MM.1S (cell line): ENCODE measurements at regions not wholly inside any gene's neighbourhood (a gene's known extent, or its start where the extent isn't known, plus 50 kb on each side); places are given as distances from the start of the nearest gene placed in this dataset.
A peak's percentile ranks its signal among the peaks of the same experiment; 100 is the strongest.
"Not testable (repeated sequence)": the region's sequence is repeated elsewhere in the genome, so short reads cannot be mapped to it uniquely, and the experiment has no call there.

Source experiments
- DNase-seq: peaks from one replicate; pipeline ENCODE4 v3.0.0-alpha.2; 2015
- H2AFZ ChIP-seq: fragments of 300-600 bp; sonication (generic); 2 replicates; pipeline ENCODE4 v1.6.0; 2016; ENCODE audit warnings: antibody characterized with exemption, low read length
- H3F3A ChIP-seq: fragments of 300-600 bp; sonication (generic); 2 replicates; pipeline ENCODE4 v1.6.1; 2016; ENCODE audit warnings: mild to moderate bottlenecking, antibody characterized with exemption, low read length, moderate library complexity, mixed read lengths; ENCODE audit not compliant: insufficient read depth
- H3K27ac ChIP-seq: fragments of 300-600 bp; sonication (generic); 2 replicates; pipeline ENCODE4 v1.5.1; 2016; ENCODE audit warnings: mild to moderate bottlenecking, low read length
- H3K27me3 ChIP-seq: fragments of 300-600 bp; sonication (generic); replicated peaks from 2 replicates; pipeline ENCODE4 v1.6.0; 2016; ENCODE audit warnings: low read length; ENCODE audit not compliant: insufficient read depth
- H3K36me3 ChIP-seq: fragments of 300-600 bp; sonication (generic); replicated peaks from 2 replicates; pipeline ENCODE4 v1.6.1; 2016; ENCODE audit warnings: mild to moderate bottlenecking, low read length, mixed read lengths; ENCODE audit not compliant: insufficient read depth
- H3K4me1 ChIP-seq: fragments of 300-600 bp; sonication (generic); 2 replicates; pipeline ENCODE4 v1.6.1; 2016; ENCODE audit warnings: low read length, mixed read lengths
- H3K4me2 ChIP-seq: fragments of 300-600 bp; sonication (generic); 2 replicates; pipeline ENCODE4 v1.6.0; 2016; ENCODE audit warnings: low read depth, low read length
- H3K4me3 ChIP-seq: fragments of 300-600 bp; sonication (generic); 2 replicates; pipeline ENCODE4 v1.5.1; 2016; ENCODE audit warnings: low read length, mixed read lengths
- H3K79me2 ChIP-seq: fragments of 300-600 bp; sonication (generic); 2 replicates; pipeline ENCODE4 v1.6.1; 2016; ENCODE audit warnings: mixed run types, low read length, mixed read lengths
- H3K9ac ChIP-seq: fragments of 300-600 bp; sonication (generic); 2 replicates; pipeline ENCODE4 v1.6.1; 2016; ENCODE audit warnings: low read length, mixed read lengths
- H3K9me2 ChIP-seq: fragments of 300-600 bp; sonication (generic); replicated peaks from 2 replicates; pipeline ENCODE4 v1.6.1; 2016; ENCODE audit warnings: mild to moderate bottlenecking, low read length, mixed read lengths; ENCODE audit not compliant: insufficient read depth
- H3K9me3 ChIP-seq: fragments of 300-600 bp; sonication (generic); replicated peaks from 2 replicates; pipeline ENCODE4 v1.6.1; 2016; ENCODE audit warnings: mild to moderate bottlenecking, low read length, mixed read lengths; ENCODE audit not compliant: insufficient read depth
- H4K20me1 ChIP-seq: fragments of 300-600 bp; sonication (generic); 2 replicates; pipeline ENCODE4 v1.6.1; 2016; ENCODE audit warnings: mild to moderate bottlenecking, low read length, moderate library complexity, mixed read lengths; ENCODE audit not compliant: insufficient read depth
- EZH2 ChIP-seq: fragments of 300-600 bp; sonication (generic); optimal IDR thresholded peaks from 2 replicates; pipeline ENCODE3; 2017; ENCODE audit warnings: low read depth, mild to moderate bottlenecking, antibody characterized with exemption, low read length, mixed read lengths
- EZH2phosphoT487 ChIP-seq: fragments of 300-600 bp; sonication (generic); IDR thresholded peaks from 2 replicates; pipeline ENCODE4 v1.6.1; 2018; ENCODE audit warnings: antibody characterized with exemption, low read length
- TF ChIP-seq, protein P1 (sequence below): fragments of 300-600 bp; sonication (generic); IDR thresholded peaks from 2 replicates; pipeline ENCODE4 v1.5.1; 2016; ENCODE audit warnings: antibody characterized with exemption, low read length, mixed read lengths

DNA sequence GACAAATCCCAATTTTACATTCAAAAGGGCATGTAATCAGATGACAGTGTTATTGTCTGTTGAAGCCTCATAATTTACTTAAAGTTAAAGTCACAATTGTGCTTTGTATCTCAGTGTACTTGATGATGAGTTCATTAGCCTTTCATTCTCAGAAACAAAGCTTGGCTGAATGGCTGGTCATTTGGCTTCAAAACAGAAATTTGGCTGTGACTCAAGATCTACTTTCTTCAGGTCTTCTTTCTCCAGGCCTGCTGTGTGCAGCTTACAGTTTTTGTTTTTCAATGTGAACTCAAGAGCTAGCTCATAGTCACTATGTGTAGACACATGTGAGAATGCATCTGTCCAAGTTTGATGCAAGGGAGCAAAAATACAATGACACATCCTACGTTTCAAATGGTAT, 2003.6 kb upstream of the WWC1 start:
- Histone ChIP-seq H3K4me1 (no peaks in the 10 kb centered on the region), H3F3A (no peaks in the 10 kb centered on the region), H2AFZ (no peak overlapping the region), H3K9me3 (no peaks in the 10 kb centered on the region), H3K27me3 (no peaks in the 10 kb centered on the region), H3K4me2 (no peak overlapping the region), H3K4me3 (no peak overlapping the region), H3K79me2 (no peaks in the 10 kb centered on the region), H3K27ac (no peak overlapping the region), H3K36me3 (no peaks in the 10 kb centered on the region), H4K20me1 (no peaks in the 10 kb centered on the region), H3K9ac (no peak overlapping the region), H3K9me2 (no peaks in the 10 kb centered on the region)
- DNase-seq, result no peak
- TF ChIP-seq EZH2 (no peak), EZH2phosphoT487 (no peak)
- TF ChIP-seq, protein P1, sequence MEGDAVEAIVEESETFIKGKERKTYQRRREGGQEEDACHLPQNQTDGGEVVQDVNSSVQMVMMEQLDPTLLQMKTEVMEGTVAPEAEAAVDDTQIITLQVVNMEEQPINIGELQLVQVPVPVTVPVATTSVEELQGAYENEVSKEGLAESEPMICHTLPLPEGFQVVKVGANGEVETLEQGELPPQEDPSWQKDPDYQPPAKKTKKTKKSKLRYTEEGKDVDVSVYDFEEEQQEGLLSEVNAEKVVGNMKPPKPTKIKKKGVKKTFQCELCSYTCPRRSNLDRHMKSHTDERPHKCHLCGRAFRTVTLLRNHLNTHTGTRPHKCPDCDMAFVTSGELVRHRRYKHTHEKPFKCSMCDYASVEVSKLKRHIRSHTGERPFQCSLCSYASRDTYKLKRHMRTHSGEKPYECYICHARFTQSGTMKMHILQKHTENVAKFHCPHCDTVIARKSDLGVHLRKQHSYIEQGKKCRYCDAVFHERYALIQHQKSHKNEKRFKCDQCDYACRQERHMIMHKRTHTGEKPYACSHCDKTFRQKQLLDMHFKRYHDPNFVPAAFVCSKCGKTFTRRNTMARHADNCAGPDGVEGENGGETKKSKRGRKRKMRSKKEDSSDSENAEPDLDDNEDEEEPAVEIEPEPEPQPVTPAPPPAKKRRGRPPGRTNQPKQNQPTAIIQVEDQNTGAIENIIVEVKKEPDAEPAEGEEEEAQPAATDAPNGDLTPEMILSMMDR, result no peak

DNA sequence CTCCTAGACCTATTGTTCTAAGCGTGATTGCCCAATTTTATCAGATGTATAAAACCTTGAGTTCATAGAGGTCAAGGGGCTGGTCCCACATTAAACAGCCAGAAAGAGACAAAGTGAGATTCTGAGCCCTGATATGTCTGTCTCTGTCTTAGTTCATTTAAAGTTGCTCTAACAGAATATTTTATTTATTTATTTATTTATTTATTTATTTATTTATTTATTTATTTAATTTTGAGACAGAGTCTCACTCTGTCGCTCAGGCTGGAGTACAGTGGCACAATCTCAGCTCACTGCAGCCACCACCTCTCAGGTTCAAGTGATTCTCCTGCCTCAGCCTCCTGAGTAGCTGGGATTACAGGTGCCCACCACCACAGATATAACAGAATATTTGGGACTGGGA, 1999.6 kb upstream of the WWC1 start:
- not testable (repeated sequence) for H3F3A ChIP-seq, H3K4me2 ChIP-seq, H3K27ac ChIP-seq, H4K20me1 ChIP-seq, H3K36me3 ChIP-seq, H3K9me3 ChIP-seq, H3K4me3 ChIP-seq, H3K9ac ChIP-seq, H3K9me2 ChIP-seq, H3K27me3 ChIP-seq, DNase-seq, H2AFZ ChIP-seq, H3K79me2 ChIP-seq, H3K4me1 ChIP-seq

DNA sequence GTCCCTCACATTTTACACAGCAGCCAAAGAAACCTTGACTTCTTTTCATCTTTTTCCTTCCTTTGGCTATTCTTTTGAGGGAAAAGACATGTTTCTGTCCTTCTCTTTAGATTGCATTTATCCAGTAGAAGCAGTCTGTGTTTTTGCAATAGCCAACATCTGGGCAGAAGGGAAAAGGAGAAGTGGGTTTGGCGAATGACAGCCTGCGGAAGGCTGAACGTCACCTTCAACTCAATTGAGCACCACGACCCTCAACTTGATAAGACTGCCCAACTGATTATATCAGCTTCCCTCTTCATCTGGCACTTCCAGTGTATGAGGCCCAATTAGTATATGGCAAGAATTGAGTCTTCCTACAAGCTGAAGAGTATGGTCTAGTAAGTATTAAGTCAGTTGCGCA, 1997.6 kb upstream of the WWC1 start:
- Histone ChIP-seq H3K36me3 (no peaks in the 10 kb centered on the region), H3K9me2 (no peaks in the 10 kb centered on the region), H3K9ac (no peak overlapping the region), H2AFZ (no peak overlapping the region), H3K4me3 (no peak overlapping the region), H3K4me2 (no peak overlapping the region), H3K4me1 (no peaks in the 10 kb centered on the region), H3K79me2 (no peaks in the 10 kb centered on the region), H4K20me1 (no peaks in the 10 kb centered on the region), H3K9me3 (no peaks in the 10 kb centered on the region), H3K27ac (no peak overlapping the region), H3F3A (no peaks in the 10 kb centered on the region), H3K27me3 (no peaks in the 10 kb centered on the region)
- TF ChIP-seq, protein P1, result no peak
- no peak for TF ChIP-seq EZH2phosphoT487
- no peak for TF ChIP-seq EZH2
- DNase-seq, result no peak

DNA sequence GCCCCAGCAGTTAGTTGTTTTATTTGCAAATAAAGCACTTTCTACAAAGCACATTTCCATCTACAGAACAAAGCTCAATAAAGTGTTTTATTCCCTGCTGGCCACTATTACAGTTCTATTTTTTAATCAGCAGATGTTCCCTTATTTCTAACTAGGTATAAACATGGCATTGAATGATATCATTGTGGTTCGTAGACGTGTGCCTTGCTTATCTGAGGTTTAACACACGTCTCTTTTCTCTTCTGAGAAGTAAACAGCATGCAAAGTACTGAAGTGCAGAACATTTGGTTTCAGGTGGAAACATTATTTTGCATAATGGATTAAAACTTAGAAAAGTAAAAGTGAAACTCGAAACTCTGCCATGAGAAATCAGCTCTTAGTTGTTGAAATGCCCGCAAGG, 1989.3 kb upstream of the WWC1 start:
- DNase-seq, result peak; percentile 76
- Histone ChIP-seq H3K4me3 (no peak overlapping the region), H3K4me1 (no peaks in the 10 kb centered on the region), H3K79me2 (no peaks in the 10 kb centered on the region), H3K9me3 (no peaks in the 10 kb centered on the region), H3F3A (no peaks in the 10 kb centered on the region), H3K36me3 (no peaks in the 10 kb centered on the region), H2AFZ (no peak overlapping the region), H3K4me2 (0 out of 2 replicates have a peak overlapping the region, but pooled peaks have one; percentile 5), H4K20me1 (no peaks in the 10 kb centered on the region), H3K9me2 (no peaks in the 10 kb centered on the region), H3K27me3 (peaks cover 44% of the 10 kb centered on the region), H3K9ac (no peak overlapping the region), H3K27ac (no peak overlapping the region)
- TF ChIP-seq, protein P1, result no peak
- TF ChIP-seq EZH2 (no peak), EZH2phosphoT487 (no peak)
